ENCODE measurements at regions not wholly inside any gene's neighbourhood (a gene's known extent, or its start where the extent isn't known, plus 50 kb on each side); places are given as distances from the start of the nearest gene placed in this dataset.
"Not testable (repeated sequence)": the region's sequence is repeated elsewhere in the genome, so short reads cannot be mapped to it uniquely, and the experiment has no call there.

- ChIA-PET POLR2A (no interaction called here), CTCF (no interaction called here)
Observed at GRCh38 chr10:56298941-56299340, 62.1 kb downstream of the ZWINT start.

GRCh38 chr10:56296618-56297017, 64.4 kb downstream of the ZWINT start:
- POLR2A ChIA-PET = no interaction called here
- CTCF ChIA-PET = no interaction called here

GRCh38 chr10:56288403-56288802, 72.7 kb downstream of the ZWINT start:
- POLR2A ChIA-PET = no interaction called here
- CTCF ChIA-PET = no interaction called here

GRCh38 chr10:56286096-56286495, 75.0 kb downstream of the ZWINT start:
- POLR2A ChIA-PET = no interaction called here
- CTCF ChIA-PET = no interaction called here

- ChIA-PET POLR2A (no interaction called here), CTCF (no interaction called here)
Observed at GRCh38 chr10:56279270-56279669, 81.8 kb downstream of the ZWINT start.

GRCh38 chr10:56269181-56269580, 91.9 kb downstream of the ZWINT start:
- ChIA-PET POLR2A (no interaction called here), CTCF (no interaction called here)

- CTCF ChIA-PET = no interaction called here
- POLR2A ChIA-PET = no interaction called here
Observed at GRCh38 chr10:56266120-56266519, 94.9 kb downstream of the ZWINT start.

- ChIA-PET POLR2A (no interaction called here), CTCF (no interaction called here)
Observed at GRCh38 chr10:56258991-56259390, 102.1 kb downstream of the ZWINT start.

GRCh38 chr10:56258378-56258777, 102.7 kb downstream of the ZWINT start:
- CTCF ChIA-PET = no interaction called here

GRCh38 chr10:56255298-56255697, 105.8 kb downstream of the ZWINT start:
- CTCF ChIA-PET = no interaction called here
- POLR2A ChIA-PET = no interaction called here

More at GRCh38 chr10:56258378-56258777, 102.7 kb downstream of the ZWINT start:
- POLR2A ChIA-PET = no interaction called here

- ChIA-PET POLR2A (no interaction called here), CTCF (no interaction called here)
Observed at GRCh38 chr10:56240471-56240870, 120.6 kb downstream of the ZWINT start.

- ChIA-PET POLR2A (no interaction called here), CTCF (no interaction called here)
Observed at GRCh38 chr10:56231436-56231835, 129.6 kb downstream of the ZWINT start.

GRCh38 chr10:56222237-56222636, 138.8 kb downstream of the ZWINT start:
- CTCF ChIA-PET = no interaction called here
- POLR2A ChIA-PET = no interaction called here

- POLR2A ChIA-PET = no interaction called here
- CTCF ChIA-PET = no interaction called here
Observed at GRCh38 chr10:56212951-56213350, 148.1 kb downstream of the ZWINT start.

GRCh38 chr10:56181607-56182006, 179.5 kb downstream of the ZWINT start:
- POLR2A ChIA-PET = no interaction called here

GRCh38 chr10:56178210-56178609, 182.8 kb downstream of the ZWINT start:
- POLR2A ChIA-PET = no interaction called here
- CTCF ChIA-PET = no interaction called here

More at GRCh38 chr10:56181607-56182006, 179.5 kb downstream of the ZWINT start:
- CTCF ChIA-PET = no interaction called here

- POLR2A ChIA-PET, CTCF ChIA-PET: not testable (repeated sequence)
Observed at GRCh38 chr10:56155091-56155513, 206.0 kb downstream of the ZWINT start.

- ChIA-PET POLR2A (no interaction called here), CTCF (no interaction called here)
Observed at GRCh38 chr10:56146806-56147205, 214.3 kb downstream of the ZWINT start.

GRCh38 chr10:56142092-56142728, 218.8 kb downstream of the ZWINT start:
- ChIA-PET POLR2A (no interaction called here), CTCF (no interaction called here)

- ChIA-PET POLR2A (no interaction called here), CTCF (no interaction called here)
Observed at GRCh38 chr10:56139405-56139804, 221.7 kb downstream of the ZWINT start.

- ChIA-PET CTCF (no interaction called here), POLR2A (no interaction called here)
Observed at GRCh38 chr10:56135828-56136227, 225.2 kb downstream of the ZWINT start.

GRCh38 chr10:56123247-56123646, 237.8 kb downstream of the ZWINT start:
- POLR2A ChIA-PET = no interaction called here
- CTCF ChIA-PET = no interaction called here

- POLR2A ChIA-PET = no interaction called here
- CTCF ChIA-PET = no interaction called here
Observed at GRCh38 chr10:56116684-56117083, 244.4 kb downstream of the ZWINT start.

All from activated CD8-positive, alpha-beta memory T cell treated with anti-CD3 and anti-CD28 coated beads for 36 hours (primary cell).